Tibial nerve (tissue), 4 donors: ENCODE measurements at regions not wholly inside any gene's neighbourhood (a gene's known extent, or its start where the extent isn't known, plus 50 kb on each side); places are given as distances from the start of the nearest gene placed in this dataset. TPM values are rescaled to one million over a fixed set of nuclear protein-coding genes. Genes with fewer than 3 reads are reported as not detected.

ENCODE experiments used
- DNase-seq, 2 donors: peaks; one replicate each; pipeline ENCODE4 v3.0.0-alpha.2; 2019; ENCODE audit warnings: low spot score in 2 of 2
- H3K27ac ChIP-seq, 4 donors: fragments of 200-600 bp; sonication (generic) in 3 of 4; one replicate each; pipeline ENCODE4 v1.5.1; 2017 to 2019; ENCODE audit warnings: mild to moderate bottlenecking in 1 of 4
- H3K27me3 ChIP-seq, 2 donors: fragments of 200-600 bp; sonication (generic) in 1 of 2; one replicate each; pipeline versions ENCODE4 v1.5.1 to v1.6.0; 2017 to 2019
- H3K36me3 ChIP-seq, 3 donors: fragments of 200-600 bp; sonication (generic); one replicate each; pipeline ENCODE4 v1.5.1; 2018 to 2019
- H3K4me1 ChIP-seq, 4 donors: fragments of 200-600 bp; sonication (generic) in 3 of 4; one replicate each; pipeline ENCODE4 v1.5.1; 2017 to 2019
- H3K4me3 ChIP-seq, 4 donors: fragments of 200-600 bp; sonication (generic) in 3 of 4; one replicate each; pipeline ENCODE4 v1.5.1; 2017 to 2019; ENCODE audit warnings: mild to moderate bottlenecking in 1 of 4, moderate library complexity in 1 of 4
- H3K9me3 ChIP-seq, 4 donors: fragments of 200-600 bp; sonication (generic) in 3 of 4; one replicate each; pipeline ENCODE4 v1.5.1; 2017 to 2019
- EP300 ChIP-seq, 2 donors: sonication (generic); formaldehyde crosslinking; IDR thresholded peaks; one replicate each; pipeline ENCODE4 v1.6.1; 2017; ENCODE audit warnings: antibody characterized with exemption in 2 of 2, mild to moderate bottlenecking in 1 of 2
- POLR2A ChIP-seq, 2 donors: fragments of 450-650 bp; IDR thresholded peaks; one replicate each; pipeline ENCODE4 v1.6.1; 2017; ENCODE audit warnings: antibody characterized with exemption in 2 of 2, mild to moderate bottlenecking in 2 of 2, moderate library complexity in 2 of 2
- WGBS, 2 donors: methylation state at CpG; one replicate each; pipeline ENCODE4 v1.1.5; 2018; 5-methylcytosine and 5-hydroxymethylcytosine counted together
- small RNA-seq: library from RNA; depleted of rRNA; stranded (forward); fragments of <200 nt; gene quantifications from one replicate; pipeline ENCODE3, GENCODE V24; 2016
- TF ChIP-seq, protein P1 (sequence below), 5 experiments: fragments of 200-600 bp in 3 of 5; fragments of 450-650 bp in 2 of 5; sonication (generic) in 3 of 5; IDR thresholded peaks; one replicate each; pipeline ENCODE4 v1.5.1; 2016 to 2019; ENCODE audit warnings: antibody characterized with exemption in 5 of 5, mild to moderate bottlenecking in 3 of 5, moderate library complexity in 2 of 5

DNA sequence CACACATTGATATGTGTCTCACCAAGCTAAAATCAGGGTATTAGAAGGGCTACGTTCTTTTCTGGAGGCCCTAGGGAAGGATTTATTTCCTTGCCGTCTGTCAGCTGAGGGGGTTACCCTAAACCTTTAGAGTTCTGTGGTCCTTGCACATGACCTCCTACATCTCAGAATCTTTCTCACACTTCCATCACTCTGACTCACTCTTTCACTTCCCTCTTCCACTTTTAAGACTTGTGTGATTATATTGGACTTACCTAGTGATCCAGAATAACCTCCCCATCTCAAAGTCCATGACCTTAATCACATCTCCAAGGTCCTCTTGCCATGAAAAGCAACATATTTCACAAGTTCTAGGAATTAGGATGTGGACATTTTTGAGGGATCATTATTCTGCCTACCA, 53.6 kb upstream of the FUNDC1 start:
- Histone ChIP-seq H3K4me1 (no peaks in the 10 kb centered on the region), H3K36me3 (no peaks in the 10 kb centered on the region), H3K4me3 (no peak overlapping the region), H3K27me3 (no peaks in the 10 kb centered on the region), H3K9me3 (no peaks in the 10 kb centered on the region), H3K27ac (no peak overlapping the region)
- 48 to 56% methylated on average over 2 of the region's 2 CpGs for WGBS, 2 donors
- TF ChIP-seq, protein P1, sequence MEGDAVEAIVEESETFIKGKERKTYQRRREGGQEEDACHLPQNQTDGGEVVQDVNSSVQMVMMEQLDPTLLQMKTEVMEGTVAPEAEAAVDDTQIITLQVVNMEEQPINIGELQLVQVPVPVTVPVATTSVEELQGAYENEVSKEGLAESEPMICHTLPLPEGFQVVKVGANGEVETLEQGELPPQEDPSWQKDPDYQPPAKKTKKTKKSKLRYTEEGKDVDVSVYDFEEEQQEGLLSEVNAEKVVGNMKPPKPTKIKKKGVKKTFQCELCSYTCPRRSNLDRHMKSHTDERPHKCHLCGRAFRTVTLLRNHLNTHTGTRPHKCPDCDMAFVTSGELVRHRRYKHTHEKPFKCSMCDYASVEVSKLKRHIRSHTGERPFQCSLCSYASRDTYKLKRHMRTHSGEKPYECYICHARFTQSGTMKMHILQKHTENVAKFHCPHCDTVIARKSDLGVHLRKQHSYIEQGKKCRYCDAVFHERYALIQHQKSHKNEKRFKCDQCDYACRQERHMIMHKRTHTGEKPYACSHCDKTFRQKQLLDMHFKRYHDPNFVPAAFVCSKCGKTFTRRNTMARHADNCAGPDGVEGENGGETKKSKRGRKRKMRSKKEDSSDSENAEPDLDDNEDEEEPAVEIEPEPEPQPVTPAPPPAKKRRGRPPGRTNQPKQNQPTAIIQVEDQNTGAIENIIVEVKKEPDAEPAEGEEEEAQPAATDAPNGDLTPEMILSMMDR (IDR thresholded peaks at IDR 0.05) = no peak
- no peak for TF ChIP-seq EP300 (IDR thresholded peaks at IDR 0.05)
- TF ChIP-seq POLR2A (IDR thresholded peaks at IDR 0.05) = no peak
- no peak for DNase-seq

Small RNAs in the stretch of these regions (small RNA-seq; reads per million reads assigned to genes)
- gene RN7SL291P = not detected
